HCT116 (cell line): ENCODE measurements at regions not wholly inside any gene's neighbourhood (a gene's known extent, or its start where the extent isn't known, plus 50 kb on each side); places are given as distances from the start of the nearest gene placed in this dataset.

Experiments
- ATAC-seq: fragments of 200-7000 bp; cut with Tn5 transposase; 2 replicates; pipeline ENCODE4 v1.9.1; 2020; ENCODE audit warnings: mild to moderate bottlenecking, moderate library complexity
- BruUV-seq: library from RNA; stranded (reverse); fragments of 400-500 nt; replicated peaks from 2 replicates; lab custom pipeline; 2021; lab: Mats Ljungman, UMichigan
- CTCF ChIA-PET: fragments of 300-600 bp; sonication (Branson Sonifier 250); formaldehyde crosslinking; loops from one replicate; lab custom pipeline; 2021; ENCODE audit warnings: antibody characterized with exemption; lab: Charles Lee
- POLR2A ChIA-PET: fragments of 300-600, 350-600 bp; sonication (Branson Sonifier 250); formaldehyde crosslinking; loops from one replicate; lab custom pipeline; 2021; ENCODE audit warnings: antibody characterized with exemption; lab: Charles Lee
- RAD21 ChIA-PET, 2 experiments: fragments of 300-600 bp; sonication (Branson Sonifier 250); formaldehyde crosslinking; loops; one replicate each; lab custom pipeline; 2023; ENCODE audit warnings: low total read pairs in 2 of 2; ENCODE audit not compliant: uncharacterized antibody in 2 of 2, unreplicated experiment in 2 of 2, low non-redundant PET in 1 of 2; lab: Charles Lee
- DNase-seq: peaks from one replicate; pipeline ENCODE4 v3.0.0-alpha.2; 2010; ENCODE audit warnings: low read depth, low spot score
- H2AFZ ChIP-seq: fragments of 200-600 bp; shearing (Covaris generic), sonication (generic); 2 replicates; pipeline ENCODE4 v1.6.1; 2017; ENCODE audit warnings: low read depth, mixed run types, mixed read lengths, antibody characterized with exemption, low read length; ENCODE audit not compliant: poor library complexity, severe bottlenecking
- H3K27ac ChIP-seq: 2 replicates; pipeline ENCODE4 v1.5.1; 2012; ENCODE audit warnings: low read depth, low read length
- H3K27me3 ChIP-seq: fragments of 200-600 bp; sonication (generic); 2 replicates; pipeline ENCODE4 v1.6.1; 2016; ENCODE audit warnings: mixed run types, low read length, mixed read lengths; ENCODE audit not compliant: insufficient read depth
- H3K36me3 ChIP-seq, 2 experiments: fragments of 200-500 bp in 1 of 2; fragments of 200-600 bp in 1 of 2; sonication (Bioruptor generic) in 1 of 2; sonication (generic) in 1 of 2; 2 replicates each; pipeline versions ENCODE4 v1.5.1 to v1.6.1; 2014 to 2016; ENCODE audit warnings: low read length in 2 of 2, inconsistent platforms in 1 of 2, mixed read lengths in 1 of 2, mixed run types in 1 of 2; ENCODE audit not compliant: insufficient read depth in 2 of 2, control insufficient read depth in 1 of 2
- H3K4me1 ChIP-seq, 2 experiments: fragments of 200-600 bp in 1 of 2; sonication (generic) in 1 of 2; 2 replicates each; pipeline versions ENCODE4 v1.5.1 to v1.6.1; 2012 to 2017; ENCODE audit warnings: low read length in 2 of 2, inconsistent platforms in 1 of 2, mild to moderate bottlenecking in 1 of 2, mixed read lengths in 1 of 2, mixed run types in 1 of 2, moderate library complexity in 1 of 2; ENCODE audit not compliant: insufficient read depth in 2 of 2, control insufficient read depth in 1 of 2
- H3K4me2 ChIP-seq: fragments of 200-600 bp; sonication (generic); 2 replicates; pipeline ENCODE4 v1.6.1; 2017; ENCODE audit warnings: mixed run types, low read length, mixed read lengths
- H3K4me3 ChIP-seq, 2 experiments: fragments of 200-600 bp in 1 of 2; sonication (generic) in 1 of 2; replicated peaks in 1 of 2; 2 replicates each; pipeline ENCODE4 v1.5.1; 2011 to 2016; ENCODE audit warnings: low read length in 2 of 2, control low read depth in 1 of 2, low read depth in 1 of 2, mild to moderate bottlenecking in 1 of 2, mixed read lengths in 1 of 2, mixed run types in 1 of 2
- H3K79me2 ChIP-seq: fragments of 200-600 bp; sonication (generic); 2 replicates; pipeline ENCODE4 v1.6.1; 2017; ENCODE audit warnings: mild to moderate bottlenecking, mixed run types, low read length, moderate library complexity, mixed read lengths; ENCODE audit not compliant: insufficient read depth
- H3K9ac ChIP-seq: fragments of 200-600 bp; sonication (generic); 2 replicates; pipeline ENCODE4 v1.6.1; 2016; ENCODE audit warnings: low read length, mixed read lengths
- H3K9me2 ChIP-seq: fragments of 200-600 bp; sonication (generic), shearing (Covaris generic); 2 replicates; pipeline ENCODE4 v1.6.1; 2017; ENCODE audit warnings: mixed run types, mild to moderate bottlenecking, moderate library complexity; ENCODE audit not compliant: insufficient read depth
- H3K9me3 ChIP-seq, 2 experiments: fragments of 200-500 bp in 1 of 2; fragments of 200-600 bp in 1 of 2; sonication (Bioruptor generic) in 1 of 2; sonication (generic) in 1 of 2; 2 replicates each; pipeline ENCODE4 v1.6.1; 2014 to 2017; ENCODE audit warnings: low read length in 2 of 2, mixed read lengths in 2 of 2, inconsistent platforms in 1 of 2, low read depth in 1 of 2, mild to moderate bottlenecking in 1 of 2, mixed run types in 1 of 2, moderate library complexity in 1 of 2; ENCODE audit not compliant: control insufficient read depth in 1 of 2, insufficient read depth in 1 of 2
- H4K20me1 ChIP-seq: fragments of 200-600 bp; sonication (generic), shearing (Covaris generic); 2 replicates; pipeline ENCODE4 v1.6.1; 2017; ENCODE audit warnings: mixed run types, mild to moderate bottlenecking, moderate library complexity; ENCODE audit not compliant: insufficient read depth
- ATF3 ChIP-seq: IDR thresholded peaks from 2 replicates; pipeline ENCODE4 v1.6.1; 2012
- CBX3 ChIP-seq: IDR thresholded peaks from 2 replicates; pipeline ENCODE4 v1.6.1; 2012; ENCODE audit warnings: low read depth
- CEBPB ChIP-seq: IDR thresholded peaks from 2 replicates; pipeline ENCODE4 v1.6.1; 2012; ENCODE audit warnings: low read depth
- EGR1 ChIP-seq: IDR thresholded peaks from 2 replicates; pipeline ENCODE4 v1.6.1; 2012; ENCODE audit warnings: low read depth
- EZH2phosphoT487 ChIP-seq: fragments of 200-600 bp; IDR thresholded peaks from 2 replicates; pipeline ENCODE4 v1.6.1; 2018; ENCODE audit warnings: antibody characterized with exemption, borderline replicate concordance
- JUND ChIP-seq: IDR thresholded peaks from 2 replicates; pipeline ENCODE4 v1.6.1; 2012
- MAX ChIP-seq: IDR thresholded peaks from 2 replicates; pipeline ENCODE4 v1.6.1; 2012
- RAD21 ChIP-seq: IDR thresholded peaks from 2 replicates; pipeline ENCODE4 v1.6.1; 2012; ENCODE audit warnings: low read depth, mild to moderate bottlenecking
- REST ChIP-seq: IDR thresholded peaks from 2 replicates; pipeline ENCODE4 v1.6.1; 2012; ENCODE audit warnings: low read depth
- SIN3A ChIP-seq: IDR thresholded peaks from 2 replicates; pipeline ENCODE4 v1.6.1; 2012; ENCODE audit warnings: low read depth
- SP1 ChIP-seq: IDR thresholded peaks from 2 replicates; pipeline ENCODE4 v1.6.1; 2012; ENCODE audit warnings: low read depth
- SRF ChIP-seq: IDR thresholded peaks from 2 replicates; pipeline ENCODE4 v1.6.1; 2012; ENCODE audit warnings: low read depth
- ZFX ChIP-seq: fragments of 450-650 bp; IDR thresholded peaks from 2 replicates; pipeline ENCODE4 v1.6.1; 2017
- intact Hi-C: fragments of 100-400 bp; cut with micrococcal nuclease; formaldehyde crosslinking; loops from 2 replicates; pipeline ENCODE4 v1.10.0; 2022

- H3K79me2 ChIP-seq = no peaks in the 10 kb centered on the region
- DNase-seq (no peak), ATAC-seq (no peak)
- no peaks in the 10 kb centered on the region for H3K36me3 ChIP-seq
- BruUV-seq = no TSS peak
- H3K4me3 ChIP-seq = no peak overlapping the region
- no peak overlapping the region for H3K9ac ChIP-seq
- CTCF ChIA-PET = no interaction called here
- H2AFZ ChIP-seq = no peak overlapping the region
- POLR2A ChIA-PET = no interaction called here
- H3K4me1 ChIP-seq = no peaks in the 10 kb centered on the region
- no peaks in the 10 kb centered on the region for H4K20me1 ChIP-seq
- no peaks in the 10 kb centered on the region for H3K9me3 ChIP-seq
- intact Hi-C loops = no loop called here
- H3K27ac ChIP-seq = no peak overlapping the region
- no peak for TF ChIP-seq ZFX
- no peak for TF ChIP-seq MAX
- no peak for TF ChIP-seq ATF3
- TF ChIP-seq SIN3A = no peak
- no peak for TF ChIP-seq EZH2phosphoT487
- TF ChIP-seq REST = no peak
- no peak for TF ChIP-seq SRF
- no peak for TF ChIP-seq JUND
- no peak for TF ChIP-seq SP1
- TF ChIP-seq CBX3 = no peak
- TF ChIP-seq EGR1 = no peak
- TF ChIP-seq RAD21 = no peak
- TF ChIP-seq CEBPB = no peak
- TF ChIP-seq, all 23 proteins: peak for 0
- Histone ChIP-seq H3K9me2 (no peaks in the 10 kb centered on the region), H3K27me3 (peaks cover 11% of the 10 kb centered on the region), H3K4me2 (no peak overlapping the region)
- RAD21 ChIA-PET = no interaction called here
Observed at GRCh38 chr11:116335078-116335477, 437.7 kb downstream of the BUD13 start.
